PFSK-1 (cell line): ENCODE measurements at regions not wholly inside any gene's neighbourhood (a gene's known extent, or its start where the extent isn't known, plus 50 kb on each side); places are given as distances from the start of the nearest gene placed in this dataset.

ENCODE experiments used
- FOXP2 ChIP-seq: optimal IDR thresholded peaks from 2 replicates; pipeline ENCODE3; 2011; ENCODE audit warnings: borderline replicate concordance, control low read depth, inconsistent platforms; ENCODE audit not compliant: insufficient read depth; ENCODE audit errors: extremely low read length, extremely low read depth
- POLR2AphosphoS5 ChIP-seq: IDR thresholded peaks from 2 replicates; pipeline ENCODE4 v1.6.1; 2012; ENCODE audit warnings: low read depth, mild to moderate bottlenecking, control low read depth, low read length, moderate library complexity
- REST ChIP-seq, 2 experiments: IDR thresholded peaks; 2 replicates each; pipeline versions ENCODE4 v1.6.1 to v1.8.0; 2011 to 2012; ENCODE audit warnings: low read depth in 2 of 2, low read length in 2 of 2, control low read depth in 1 of 2, inconsistent platforms in 1 of 2, mild to moderate bottlenecking in 1 of 2, moderate library complexity in 1 of 2; ENCODE audit not compliant: insufficient read depth in 1 of 2
- SIN3A ChIP-seq: IDR thresholded peaks from 2 replicates; pipeline ENCODE4 v1.6.1; 2012; ENCODE audit warnings: mild to moderate bottlenecking, low read length, moderate library complexity, borderline replicate concordance; ENCODE audit not compliant: insufficient read depth
- TAF1 ChIP-seq: IDR thresholded peaks from 2 replicates; pipeline ENCODE4 v1.6.1; 2012; ENCODE audit warnings: low read length, control low read depth, borderline replicate concordance; ENCODE audit not compliant: insufficient read depth

GRCh38 chr2:146365041-146365440 is 1479.8 kb upstream of the ACVR2A start:
- TF ChIP-seq FOXP2 = no peak
- TF ChIP-seq SIN3A = no peak

GRCh38 chr2:146363731-146364130 is 1481.1 kb upstream of the ACVR2A start:
- TF ChIP-seq FOXP2 (no peak), TAF1 (no peak), SIN3A (no peak), REST (IDR thresholded peaks at IDR 0.05; ENCODE audit: insufficient read depth in 1 of 2, low read depth in 2 of 2, low read length in 2 of 2) (no peak), POLR2AphosphoS5 (no peak)

GRCh38 chr2:146351689-146352088 is 1493.1 kb upstream of the ACVR2A start:
- no peak for TF ChIP-seq SIN3A
- no peak for TF ChIP-seq FOXP2
- TF ChIP-seq TAF1 = no peak
- TF ChIP-seq POLR2AphosphoS5 = no peak
- TF ChIP-seq REST (IDR thresholded peaks at IDR 0.05; ENCODE audit: insufficient read depth in 1 of 2, low read depth in 2 of 2, low read length in 2 of 2) = no peak

GRCh38 chr2:146349334-146349733 is 1495.5 kb upstream of the ACVR2A start:
- TF ChIP-seq REST (IDR thresholded peaks at IDR 0.05; ENCODE audit: insufficient read depth in 1 of 2, low read depth in 2 of 2, low read length in 2 of 2) (no peak), SIN3A (no peak), TAF1 (no peak), POLR2AphosphoS5 (no peak), FOXP2 (no peak)

GRCh38 chr2:146324951-146325350 is 1519.9 kb upstream of the ACVR2A start:
- no peak for TF ChIP-seq FOXP2
- no peak for TF ChIP-seq POLR2AphosphoS5
- no peak for TF ChIP-seq SIN3A
- TF ChIP-seq TAF1 = no peak
- TF ChIP-seq REST (IDR thresholded peaks at IDR 0.05; ENCODE audit: insufficient read depth in 1 of 2, low read depth in 2 of 2, low read length in 2 of 2) = no peak
